ENCODE measurements at regions not wholly inside any gene's neighbourhood (a gene's known extent, or its start where the extent isn't known, plus 50 kb on each side); places are given as distances from the start of the nearest gene placed in this dataset.

DNA sequence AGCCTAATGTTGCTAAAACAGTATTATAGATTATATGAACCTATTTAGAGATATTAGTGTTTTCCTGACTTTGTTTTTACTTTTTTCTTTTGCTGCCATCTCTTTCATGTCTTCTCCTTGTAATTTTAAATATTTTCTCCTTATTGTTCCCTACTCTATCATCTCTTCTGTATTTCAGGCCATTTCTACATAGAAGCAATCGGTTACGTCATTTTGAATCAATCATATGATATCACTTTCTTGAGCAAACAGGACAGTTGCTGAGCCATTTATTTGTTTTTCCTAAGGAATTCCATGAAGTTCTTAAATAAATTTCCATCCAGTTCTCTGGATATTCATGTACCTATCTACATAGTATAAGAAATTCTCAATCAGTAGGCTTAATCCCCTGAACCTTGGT, 287.2 kb downstream of the NUF2 start:
- TF ChIP-seq POLR2AphosphoS5 (IDR thresholded peaks at IDR 0.05), result no peak
- TF ChIP-seq, protein P1, sequence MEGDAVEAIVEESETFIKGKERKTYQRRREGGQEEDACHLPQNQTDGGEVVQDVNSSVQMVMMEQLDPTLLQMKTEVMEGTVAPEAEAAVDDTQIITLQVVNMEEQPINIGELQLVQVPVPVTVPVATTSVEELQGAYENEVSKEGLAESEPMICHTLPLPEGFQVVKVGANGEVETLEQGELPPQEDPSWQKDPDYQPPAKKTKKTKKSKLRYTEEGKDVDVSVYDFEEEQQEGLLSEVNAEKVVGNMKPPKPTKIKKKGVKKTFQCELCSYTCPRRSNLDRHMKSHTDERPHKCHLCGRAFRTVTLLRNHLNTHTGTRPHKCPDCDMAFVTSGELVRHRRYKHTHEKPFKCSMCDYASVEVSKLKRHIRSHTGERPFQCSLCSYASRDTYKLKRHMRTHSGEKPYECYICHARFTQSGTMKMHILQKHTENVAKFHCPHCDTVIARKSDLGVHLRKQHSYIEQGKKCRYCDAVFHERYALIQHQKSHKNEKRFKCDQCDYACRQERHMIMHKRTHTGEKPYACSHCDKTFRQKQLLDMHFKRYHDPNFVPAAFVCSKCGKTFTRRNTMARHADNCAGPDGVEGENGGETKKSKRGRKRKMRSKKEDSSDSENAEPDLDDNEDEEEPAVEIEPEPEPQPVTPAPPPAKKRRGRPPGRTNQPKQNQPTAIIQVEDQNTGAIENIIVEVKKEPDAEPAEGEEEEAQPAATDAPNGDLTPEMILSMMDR (IDR thresholded peaks at IDR 0.05), result no peak
- H3K4me1 ChIP-seq, result no peaks in the 10 kb centered on the region
- no peak overlapping the region for H3K27ac ChIP-seq
- H3K4me3 ChIP-seq, result no peak overlapping the region
- no peak for DNase-seq (ENCODE audit: low spot score in 2 of 2)
- intact Hi-C loops (cut with DNase I; ENCODE audit: low total_unique reads), result no loop called here
- no peaks in the 10 kb centered on the region for H3K9me3 ChIP-seq
- H3K36me3 ChIP-seq, result no peaks in the 10 kb centered on the region
- H3K27me3 ChIP-seq, result no peaks in the 10 kb centered on the region

DNA sequence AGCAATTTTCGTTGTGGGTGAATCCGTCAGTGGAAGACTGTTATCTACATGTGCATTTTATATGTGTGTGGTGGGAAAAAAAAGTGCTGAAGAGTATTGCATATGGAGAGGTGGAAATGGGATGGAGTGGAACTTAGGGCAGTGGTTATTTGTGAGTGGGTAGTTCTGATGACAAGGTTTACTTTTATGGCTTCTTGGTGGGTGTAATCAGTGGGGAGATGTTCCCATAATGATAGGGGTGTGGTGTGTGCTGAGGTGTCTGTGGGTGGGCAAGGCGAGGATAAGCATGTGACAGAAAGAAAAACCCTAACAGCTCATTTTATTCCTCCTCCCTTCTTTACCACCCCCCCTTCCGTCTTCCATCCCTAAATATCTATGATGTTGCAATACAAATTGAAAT, 288.1 kb downstream of the NUF2 start:
- H3K4me3 ChIP-seq, result no peak overlapping the region
- no peak overlapping the region for H3K27ac ChIP-seq
- H3K27me3 ChIP-seq, result no peaks in the 10 kb centered on the region
- no peaks in the 10 kb centered on the region for H3K9me3 ChIP-seq
- intact Hi-C loops (cut with DNase I; ENCODE audit: low total_unique reads), result no loop called here
- DNase-seq (ENCODE audit: low spot score in 2 of 2), result no peak
- no peaks in the 10 kb centered on the region for H3K36me3 ChIP-seq
- H3K4me1 ChIP-seq, result no peaks in the 10 kb centered on the region
- TF ChIP-seq POLR2AphosphoS5 (IDR thresholded peaks at IDR 0.05), result no peak
- TF ChIP-seq, protein P1 (IDR thresholded peaks at IDR 0.05), result no peak

DNA sequence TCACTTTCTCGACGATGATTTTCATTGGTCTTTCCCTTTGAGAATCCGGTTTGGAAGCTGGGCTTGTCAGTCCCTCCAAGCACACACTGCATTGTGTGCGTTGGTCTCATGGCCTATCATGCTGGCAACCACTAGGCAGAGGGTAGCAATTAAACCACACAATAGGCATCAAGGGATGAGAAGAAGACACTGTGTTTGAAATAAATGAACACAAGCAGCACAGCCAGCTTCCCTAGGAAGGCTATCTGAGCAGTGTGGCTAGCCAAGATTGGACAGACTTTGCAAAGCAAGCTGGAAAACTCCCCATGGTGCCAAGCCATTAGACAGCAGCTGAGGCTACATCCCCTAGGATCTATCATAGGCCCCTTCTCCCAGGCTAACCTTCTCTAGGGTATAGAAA, 288.7 kb downstream of the NUF2 start:
- H3K9me3 ChIP-seq, result no peaks in the 10 kb centered on the region
- intact Hi-C loops (cut with DNase I; ENCODE audit: low total_unique reads), result no loop called here
- H3K27me3 ChIP-seq, result no peaks in the 10 kb centered on the region
- no peaks in the 10 kb centered on the region for H3K4me1 ChIP-seq
- no peaks in the 10 kb centered on the region for H3K36me3 ChIP-seq
- no peak overlapping the region for H3K27ac ChIP-seq
- TF ChIP-seq, protein P1 (IDR thresholded peaks at IDR 0.05), result no peak
- TF ChIP-seq POLR2AphosphoS5 (IDR thresholded peaks at IDR 0.05), result no peak
- TF ChIP-seq POLR2A (IDR thresholded peaks at IDR 0.05), result no peak
- DNase-seq (ENCODE audit: low spot score in 2 of 2), result no peak
- H3K4me3 ChIP-seq, result no peak overlapping the region

DNA sequence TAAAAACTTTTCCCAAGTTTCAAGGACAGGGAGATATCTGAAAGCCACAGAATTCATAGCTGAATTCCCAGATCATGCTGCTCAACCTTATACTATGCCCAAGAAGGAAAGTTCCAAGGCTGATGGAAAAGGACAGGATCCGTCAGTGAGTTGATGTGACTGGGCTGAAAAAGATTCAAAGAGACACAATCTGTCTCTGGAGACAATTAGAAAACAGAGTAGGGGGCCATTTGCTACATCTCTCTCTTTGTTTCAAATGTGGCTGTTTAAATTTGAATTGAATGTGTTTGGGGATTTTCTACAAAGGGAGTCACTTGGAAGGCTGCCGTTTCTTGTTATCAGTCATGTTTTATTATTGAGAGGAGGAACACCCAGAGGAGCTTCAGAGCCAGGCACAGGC, 292.6 kb downstream of the NUF2 start:
- intact Hi-C loops (cut with DNase I; ENCODE audit: low total_unique reads), result no loop called here
- TF ChIP-seq, protein P1 (IDR thresholded peaks at IDR 0.05), result no peak
- TF ChIP-seq POLR2AphosphoS5 (IDR thresholded peaks at IDR 0.05) (no peak), POLR2A (IDR thresholded peaks at IDR 0.05) (no peak)
- no peaks in the 10 kb centered on the region for H3K27me3 ChIP-seq
- DNase-seq (ENCODE audit: low spot score in 2 of 2), result no peak
- H3K4me1 ChIP-seq, result no peaks in the 10 kb centered on the region
- H3K36me3 ChIP-seq, result no peaks in the 10 kb centered on the region
- H3K27ac ChIP-seq, result no peak overlapping the region
- no peaks in the 10 kb centered on the region for H3K9me3 ChIP-seq
- H3K4me3 ChIP-seq, result no peak overlapping the region

DNA sequence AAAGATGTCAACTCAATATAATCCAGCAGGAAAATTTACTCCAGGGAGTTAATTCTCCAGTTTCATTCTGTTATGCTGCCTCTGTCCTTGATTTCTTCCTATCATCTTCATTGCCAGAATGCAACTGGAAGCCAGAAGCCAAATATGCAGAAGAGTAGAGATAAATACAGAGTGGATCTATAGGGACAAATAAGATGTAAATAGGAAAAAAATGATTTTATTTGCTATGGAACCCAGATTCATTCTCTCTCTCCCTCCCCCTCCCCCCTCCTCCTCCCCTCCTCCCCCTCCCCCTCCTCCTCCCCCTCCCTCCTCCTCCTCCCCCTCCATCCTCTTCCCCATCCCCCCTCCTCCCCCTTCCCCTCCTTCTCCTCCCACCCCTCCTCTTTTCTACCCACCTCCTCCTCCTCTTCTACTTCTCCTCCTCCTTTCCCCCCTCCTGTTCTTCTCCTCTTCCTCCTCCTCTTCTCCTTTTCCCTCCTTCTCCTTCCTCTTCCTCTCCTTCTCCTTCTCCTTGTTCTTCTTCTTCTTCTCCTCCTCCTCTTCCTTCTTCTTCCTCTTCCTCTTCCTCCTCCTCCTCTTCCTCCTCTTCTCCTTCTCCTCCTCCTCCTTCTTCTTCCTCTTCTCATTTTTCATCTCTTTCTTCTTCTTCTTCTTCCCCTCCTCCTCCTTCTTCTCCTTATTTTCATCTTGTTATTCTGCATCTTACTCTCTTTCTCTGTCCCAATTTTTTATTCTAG, 306.4 kb downstream of the NUF2 start:
- H3K27ac ChIP-seq, result no peak overlapping the region
- peaks cover 8 to 14% of the 10 kb centered on the region in 2 donors for H3K9me3 ChIP-seq
- TF ChIP-seq POLR2AphosphoS5 (IDR thresholded peaks at IDR 0.05) (no peak), POLR2A (IDR thresholded peaks at IDR 0.05) (no peak)
- TF ChIP-seq, protein P1 (IDR thresholded peaks at IDR 0.05), result no peak
- no peaks in the 10 kb centered on the region for H3K27me3 ChIP-seq
- intact Hi-C loops (cut with DNase I; ENCODE audit: low total_unique reads), result no loop called here
- H3K4me1 ChIP-seq, result no peaks in the 10 kb centered on the region
- no peak for DNase-seq (ENCODE audit: low spot score in 2 of 2)
- no peaks in the 10 kb centered on the region for H3K36me3 ChIP-seq
- no peak overlapping the region for H3K4me3 ChIP-seq
